Ovary (tissue), 7 donors: ENCODE measurements at regions not wholly inside any gene's neighbourhood (a gene's known extent, or its start where the extent isn't known, plus 50 kb on each side); places are given as distances from the start of the nearest gene placed in this dataset.

Experiments
- DNase-seq, 5 donors: peaks; one replicate each; pipeline ENCODE4 v3.0.0-alpha.2; 2019 to 2020
- H3K27ac ChIP-seq, 2 donors: fragments of 200-600 bp; one replicate each; pipeline versions ENCODE4 v1.5.1 to v1.8.0; 2019 to 2022
- H3K27me3 ChIP-seq: fragments of 200-600 bp; one replicate; pipeline ENCODE4 v1.8.0; 2022
- H3K36me3 ChIP-seq: fragments of 200-600 bp; sonication (generic); one replicate; pipeline ENCODE4 v1.5.1; 2019
- H3K4me1 ChIP-seq: one replicate; pipeline ENCODE4 v1.8.1; 2013; ENCODE audit warnings: mild to moderate bottlenecking, moderate library complexity; ENCODE audit not compliant: insufficient read depth
- H3K4me3 ChIP-seq: fragments of 200-600 bp; sonication (generic); one replicate; pipeline ENCODE4 v1.5.1; 2017
- H3K9me3 ChIP-seq, 2 donors: fragments of 200-600 bp in 1 of 2; sonication (generic) in 1 of 2; one replicate each; pipeline versions ENCODE4 v1.5.1 to v1.8.1; 2013 to 2019; ENCODE audit warnings: mild to moderate bottlenecking in 1 of 2, moderate library complexity in 1 of 2
- EP300 ChIP-seq: sonication (generic); formaldehyde crosslinking; IDR thresholded peaks from one replicate; pipeline ENCODE4 v1.6.1; 2017; ENCODE audit warnings: antibody characterized with exemption
- POLR2A ChIP-seq: fragments of 450-650 bp; IDR thresholded peaks from one replicate; pipeline ENCODE4 v1.6.1; 2017; ENCODE audit warnings: antibody characterized with exemption, mild to moderate bottlenecking, moderate library complexity
- WGBS, 3 donors: extraction: QIAGEN DNeasy Blood & Tissue Kit in 1 of 3; methylation state at CpG; one replicate each; pipeline versions ENCODE4 v1.1.5 to v1.1.7; 2013 to 2017; 5-methylcytosine and 5-hydroxymethylcytosine counted together
- intact Hi-C, 4 donors: fragments of 100-400 bp; cut with DNase I; formaldehyde crosslinking; loops; one replicate each; pipeline versions ENCODE4 v1.11.0 to v1.15.1; 2022 to 2023
- TF ChIP-seq, protein P1 (sequence below), 3 donors: fragments of 450-650 bp in 2 of 3; fragments of 200-600 bp in 1 of 3; IDR thresholded peaks; one replicate each; pipeline versions ENCODE4 v1.5.1 to v1.8.0; 2016 to 2022; ENCODE audit warnings: antibody characterized with exemption in 3 of 3, mild to moderate bottlenecking in 1 of 3
- donor health status: DM: no; HTN: no; CAD: no; lungs with moderate emphysema.
- donor health status: DM: no; HTN: no; CAD: no.
- donor health status: Bipolar disorder and iron deficiency.
- donor health status: DM: no; HTN: no; CAD: no.
- donor health status: DM: yes; HTN: yes; CAD: no.

- intact Hi-C loops: no loop called here
- H3K36me3 ChIP-seq: no peaks in the 10 kb centered on the region
- no peaks in the 10 kb centered on the region for H3K27me3 ChIP-seq
- H3K27ac ChIP-seq: no peak overlapping the region
- no peaks in the 10 kb centered on the region for H3K4me1 ChIP-seq
- no peak for DNase-seq
- no peaks in the 10 kb centered on the region for H3K9me3 ChIP-seq
- H3K4me3 ChIP-seq: no peak overlapping the region
- no peak for TF ChIP-seq POLR2A
- TF ChIP-seq, protein P1, sequence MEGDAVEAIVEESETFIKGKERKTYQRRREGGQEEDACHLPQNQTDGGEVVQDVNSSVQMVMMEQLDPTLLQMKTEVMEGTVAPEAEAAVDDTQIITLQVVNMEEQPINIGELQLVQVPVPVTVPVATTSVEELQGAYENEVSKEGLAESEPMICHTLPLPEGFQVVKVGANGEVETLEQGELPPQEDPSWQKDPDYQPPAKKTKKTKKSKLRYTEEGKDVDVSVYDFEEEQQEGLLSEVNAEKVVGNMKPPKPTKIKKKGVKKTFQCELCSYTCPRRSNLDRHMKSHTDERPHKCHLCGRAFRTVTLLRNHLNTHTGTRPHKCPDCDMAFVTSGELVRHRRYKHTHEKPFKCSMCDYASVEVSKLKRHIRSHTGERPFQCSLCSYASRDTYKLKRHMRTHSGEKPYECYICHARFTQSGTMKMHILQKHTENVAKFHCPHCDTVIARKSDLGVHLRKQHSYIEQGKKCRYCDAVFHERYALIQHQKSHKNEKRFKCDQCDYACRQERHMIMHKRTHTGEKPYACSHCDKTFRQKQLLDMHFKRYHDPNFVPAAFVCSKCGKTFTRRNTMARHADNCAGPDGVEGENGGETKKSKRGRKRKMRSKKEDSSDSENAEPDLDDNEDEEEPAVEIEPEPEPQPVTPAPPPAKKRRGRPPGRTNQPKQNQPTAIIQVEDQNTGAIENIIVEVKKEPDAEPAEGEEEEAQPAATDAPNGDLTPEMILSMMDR (IDR thresholded peaks at IDR 0.05): no peak
- no peak for TF ChIP-seq EP300
- 14 to 18% (median 16%) methylated on average over 9 of the region's 9 CpGs for WGBS, 3 donors
Measured at GRCh38 chr7:91537260-91538152, 273.3 kb downstream of the FZD1 start.

DNA sequence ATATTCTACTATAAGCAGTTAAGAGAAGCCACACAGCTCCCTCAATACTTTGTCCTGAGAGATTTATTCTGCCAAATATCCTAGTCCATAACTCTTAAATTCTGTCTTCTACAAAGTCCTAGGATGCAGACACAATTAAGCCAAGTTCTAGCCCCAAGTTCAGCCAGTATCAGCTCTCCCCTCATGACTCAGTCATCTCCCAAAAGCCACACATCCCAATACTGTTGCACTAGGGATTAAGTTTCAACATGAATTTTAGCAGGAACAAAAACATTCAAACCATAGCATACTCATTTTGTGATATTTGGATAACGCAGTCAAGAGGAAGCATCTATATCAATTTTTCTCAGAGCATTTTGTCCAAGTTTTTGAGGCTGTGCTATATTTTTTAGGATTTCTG, 277.4 kb downstream of the FZD1 start:
- H3K9me3 ChIP-seq: no peaks in the 10 kb centered on the region
- no peaks in the 10 kb centered on the region for H3K27me3 ChIP-seq
- WGBS, 3 donors: 44 to 50% (median 46%) methylated on average over 1 of the region's 1 CpG
- intact Hi-C loops: no loop called here
- H3K4me1 ChIP-seq: no peaks in the 10 kb centered on the region
- TF ChIP-seq, protein P1 (IDR thresholded peaks at IDR 0.05): no peak
- TF ChIP-seq EP300: no peak
- TF ChIP-seq POLR2A: no peak
- no peak overlapping the region for H3K4me3 ChIP-seq
- no peaks in the 10 kb centered on the region for H3K36me3 ChIP-seq
- no peak for DNase-seq
- H3K27ac ChIP-seq: no peak overlapping the region

DNA sequence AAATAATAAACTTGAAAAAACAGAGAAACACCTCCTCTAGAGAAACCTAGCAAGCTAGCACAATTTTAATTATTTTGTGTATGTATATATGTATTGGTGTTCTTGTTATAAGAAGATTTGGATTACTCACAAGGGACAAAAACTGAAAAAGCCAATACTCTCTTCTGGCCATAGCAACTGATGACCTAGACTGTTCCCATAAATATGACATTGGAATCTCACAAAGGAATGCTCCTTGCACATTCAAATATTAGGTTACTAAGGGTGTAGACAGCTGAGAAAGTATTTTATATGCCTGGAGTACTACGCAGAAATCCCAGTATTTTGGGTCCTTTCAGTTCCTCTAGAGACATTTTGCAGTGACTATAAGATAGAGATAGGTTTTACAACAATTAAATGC, 279.4 kb downstream of the FZD1 start:
- intact Hi-C loops: no loop called here

DNA sequence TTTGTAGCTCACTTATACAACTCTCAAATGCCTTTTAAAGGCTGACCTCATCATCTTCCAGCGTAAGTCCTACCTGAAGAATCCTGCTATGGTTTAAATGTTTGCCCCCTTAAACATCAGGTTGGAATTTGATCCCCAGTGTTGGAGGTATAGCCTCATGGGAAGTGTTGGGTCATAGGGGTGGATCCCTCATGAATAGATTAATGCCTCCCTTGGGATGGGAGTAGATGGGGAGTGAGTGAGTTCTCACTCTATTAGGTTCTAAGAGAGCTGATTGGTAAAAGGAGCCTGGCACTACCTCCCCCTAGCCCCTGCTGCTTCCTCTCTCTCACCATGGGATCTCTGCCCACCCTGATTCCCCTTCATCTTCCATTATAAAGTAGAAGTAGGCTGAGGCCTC, 285.6 kb downstream of the FZD1 start:
- Histone ChIP-seq H3K9me3 (no peaks in the 10 kb centered on the region), H3K27me3 (no peaks in the 10 kb centered on the region), H3K4me1 (no peaks in the 10 kb centered on the region), H3K36me3 (no peaks in the 10 kb centered on the region), H3K27ac (no peak overlapping the region), H3K4me3 (no peak overlapping the region)
- no peak for DNase-seq
- no peak for TF ChIP-seq POLR2A
- TF ChIP-seq EP300: no peak
- TF ChIP-seq, protein P1 (IDR thresholded peaks at IDR 0.05): no peak
- WGBS, 3 donors: 96 to 100% (median 100%) methylated on average over 1 of the region's 1 CpG
- intact Hi-C loops: no loop called here

More for the DNA sequence above, 279.4 kb downstream of the FZD1 start:
- DNase-seq: no peak
- no peak overlapping the region for H3K27ac ChIP-seq
- no peaks in the 10 kb centered on the region for H3K9me3 ChIP-seq
- no peaks in the 10 kb centered on the region for H3K4me1 ChIP-seq
- no peak overlapping the region for H3K4me3 ChIP-seq
- no peaks in the 10 kb centered on the region for H3K27me3 ChIP-seq
- no peak for TF ChIP-seq POLR2A
- TF ChIP-seq, protein P1 (IDR thresholded peaks at IDR 0.05): no peak
- TF ChIP-seq EP300: no peak
- H3K36me3 ChIP-seq: no peaks in the 10 kb centered on the region
- WGBS, 3 donors: 92 to 98% (median 93%) methylated on average over 1 of the region's 1 CpG
